OCI-LY7 (cell line): ENCODE measurements at regions not wholly inside any gene's neighbourhood (a gene's known extent, or its start where the extent isn't known, plus 50 kb on each side); places are given as distances from the start of the nearest gene placed in this dataset.

Experiments
- BruUV-seq: library from RNA; stranded (reverse); fragments of 400-500 nt; replicated peaks from 2 replicates; lab custom pipeline; 2021; lab: Mats Ljungman, UMichigan
- CTCF ChIA-PET: fragments of 300-600 bp; sonication (Branson Sonifier 250); formaldehyde crosslinking; loops from one replicate; lab custom pipeline; 2022; ENCODE audit warnings: antibody characterized with exemption; ENCODE audit not compliant: unreplicated experiment; lab: Charles Lee
- POLR2A ChIA-PET: fragments of 300-600 bp; sonication (Branson Sonifier 250); formaldehyde crosslinking; loops from one replicate; lab custom pipeline; 2022; ENCODE audit warnings: antibody characterized with exemption; lab: Charles Lee
- DNase-seq: peaks from one replicate; pipeline ENCODE4 v3.0.0-alpha.2; 2015; ENCODE audit warnings: low spot score
- H2AFZ ChIP-seq: fragments of 200-600 bp; sonication (generic), shearing (Covaris generic); 2 replicates; pipeline ENCODE4 v1.6.1; 2014; ENCODE audit warnings: mild to moderate bottlenecking, antibody characterized with exemption, low read length, moderate library complexity
- H3K27ac ChIP-seq: fragments of 200-600 bp; sonication (generic); 2 replicates; pipeline ENCODE4 v1.5.1; 2014; ENCODE audit warnings: mixed run types, low read depth, mild to moderate bottlenecking, moderate library complexity, low read length, inconsistent platforms; ENCODE audit not compliant: poor library complexity, severe bottlenecking
- H3K36me3 ChIP-seq: fragments of 200-600 bp; sonication (generic); 2 replicates; pipeline ENCODE4 v1.6.1; 2014; ENCODE audit warnings: mild to moderate bottlenecking, antibody characterized with exemption, low read length, moderate library complexity, mixed read lengths; ENCODE audit not compliant: insufficient read depth
- H3K4me1 ChIP-seq: fragments of 200-600 bp; sonication (generic); 2 replicates; pipeline ENCODE4 v1.5.1; 2014; ENCODE audit warnings: mild to moderate bottlenecking, low read length; ENCODE audit not compliant: insufficient read depth, poor library complexity, severe bottlenecking
- H3K4me2 ChIP-seq: fragments of 200-600 bp; sonication (generic); 2 replicates; pipeline ENCODE4 v1.6.1; 2014; ENCODE audit warnings: mild to moderate bottlenecking, low read length
- H3K4me3 ChIP-seq: fragments of 200-600 bp; sonication (generic); 2 replicates; pipeline ENCODE4 v1.5.1; 2014; ENCODE audit warnings: mild to moderate bottlenecking, low read depth, low read length; ENCODE audit not compliant: poor library complexity, severe bottlenecking
- H3K79me2 ChIP-seq: fragments of 200-600 bp; sonication (generic); 2 replicates; pipeline ENCODE4 v1.6.1; 2016; ENCODE audit warnings: low read depth, mild to moderate bottlenecking, low read length, moderate library complexity, mixed read lengths; ENCODE audit not compliant: insufficient read depth
- H3K9me2 ChIP-seq: fragments of 200-600 bp; sonication (generic); 2 replicates; pipeline ENCODE4 v1.6.1; 2016; ENCODE audit warnings: mild to moderate bottlenecking, low read length, mixed read lengths; ENCODE audit not compliant: insufficient read depth
- H3K9me3 ChIP-seq: fragments of 200-600 bp; sonication (generic); 2 replicates; pipeline ENCODE4 v1.6.1; 2014; ENCODE audit warnings: mild to moderate bottlenecking, mixed run types, low read length, mixed read lengths
- H4K20me1 ChIP-seq: fragments of 200-600 bp; sonication (generic); 2 replicates; pipeline ENCODE4 v1.6.1; 2014; ENCODE audit warnings: mild to moderate bottlenecking, antibody characterized with exemption, low read length, moderate library complexity, mixed read lengths; ENCODE audit not compliant: insufficient read depth
- CTCF ChIP-seq: fragments of 200-600 bp; sonication (generic); conservative IDR thresholded peaks from 2 replicates; pipeline ENCODE4 v1.5.1; 2014; ENCODE audit warnings: mild to moderate bottlenecking, antibody characterized with exemption, low read length, moderate library complexity, mixed read lengths
- EZH2phosphoT487 ChIP-seq: fragments of 200-600 bp; sonication (generic); IDR thresholded peaks from 2 replicates; pipeline ENCODE4 v1.6.1; 2018; ENCODE audit warnings: low read depth, borderline replicate concordance, mild to moderate bottlenecking, mixed run types, antibody characterized with exemption, low read length, moderate library complexity, mixed read lengths
- intact Hi-C: fragments of 100-400 bp; cut with micrococcal nuclease; formaldehyde crosslinking; loops from one replicate; pipeline ENCODE4 v1.10.0; 2022; ENCODE audit not compliant: unreplicated experiment

- no peak overlapping the region for H3K4me2 ChIP-seq
- POLR2A ChIA-PET = no interaction called here
Measured at GRCh38 chr3:128554100-128554464, 61.1 kb upstream of the GATA2 start.

GRCh38 chr3:128553560-128553959 is 60.6 kb upstream of the GATA2 start:
- POLR2A ChIA-PET = no interaction called here
- TF ChIP-seq EZH2phosphoT487 = no peak
- no peak for TF ChIP-seq CTCF
- intact Hi-C loops = no loop called here
- H3K4me3 ChIP-seq = no peak overlapping the region
- no TSS peak for BruUV-seq
- H4K20me1 ChIP-seq = no peaks in the 10 kb centered on the region
- H3K9me3 ChIP-seq = no peaks in the 10 kb centered on the region
- no peaks in the 10 kb centered on the region for H3K36me3 ChIP-seq
- no peak overlapping the region for H2AFZ ChIP-seq
- H3K4me1 ChIP-seq = no peaks in the 10 kb centered on the region
- no peaks in the 10 kb centered on the region for H3K9me2 ChIP-seq
- no peaks in the 10 kb centered on the region for H3K79me2 ChIP-seq
- CTCF ChIA-PET = no interaction called here
- no peak overlapping the region for H3K4me2 ChIP-seq
- no peak for DNase-seq
- no peak overlapping the region for H3K27ac ChIP-seq

More at GRCh38 chr3:128554100-128554464, 61.1 kb upstream of the GATA2 start:
- Histone ChIP-seq H2AFZ (no peak overlapping the region), H3K9me2 (no peaks in the 10 kb centered on the region), H3K4me1 (no peaks in the 10 kb centered on the region), H3K79me2 (no peaks in the 10 kb centered on the region), H3K27ac (no peak overlapping the region), H3K36me3 (no peaks in the 10 kb centered on the region), H4K20me1 (no peaks in the 10 kb centered on the region), H3K9me3 (no peaks in the 10 kb centered on the region), H3K4me3 (no peak overlapping the region)
- DNase-seq = no peak
- TF ChIP-seq EZH2phosphoT487 (no peak), CTCF (no peak)
- BruUV-seq = no TSS peak
- intact Hi-C loops = no loop called here
- CTCF ChIA-PET = no interaction called here

- intact Hi-C loops = no loop called here
- no TSS peak for BruUV-seq
- Histone ChIP-seq H3K9me3 (no peaks in the 10 kb centered on the region), H3K4me1 (no peaks in the 10 kb centered on the region), H3K36me3 (no peaks in the 10 kb centered on the region), H3K4me2 (no peak overlapping the region), H3K79me2 (no peaks in the 10 kb centered on the region), H4K20me1 (no peaks in the 10 kb centered on the region), H2AFZ (no peak overlapping the region), H3K9me2 (no peaks in the 10 kb centered on the region), H3K4me3 (no peak overlapping the region), H3K27ac (no peak overlapping the region)
- TF ChIP-seq CTCF (no peak), EZH2phosphoT487 (no peak)
- ChIA-PET CTCF (no interaction called here), POLR2A (no interaction called here)
- no peak for DNase-seq
Measured at GRCh38 chr3:128551867-128552266, 58.9 kb upstream of the GATA2 start.
